Esophagus muscularis mucosa (tissue), 4 donors: ENCODE measurements at regions not wholly inside any gene's neighbourhood (a gene's known extent, or its start where the extent isn't known, plus 50 kb on each side); places are given as distances from the start of the nearest gene placed in this dataset.
"Not testable (repeated sequence)": the region's sequence is repeated elsewhere in the genome, so short reads cannot be mapped to it uniquely, and the experiment has no call there.

ENCODE experiments used
- CTCF ChIP-seq, 3 experiments: fragments of 200-600 bp in 2 of 3; fragments of 450-650 bp in 1 of 3; sonication (generic) in 2 of 3; IDR thresholded peaks; one replicate each; pipeline ENCODE4 v1.5.1; 2017 to 2019; ENCODE audit warnings: antibody characterized with exemption in 3 of 3, mild to moderate bottlenecking in 2 of 3, moderate library complexity in 1 of 3
- EP300 ChIP-seq: sonication (generic); formaldehyde crosslinking; IDR thresholded peaks from one replicate; pipeline ENCODE4 v1.6.1; 2017; ENCODE audit warnings: antibody characterized with exemption
- POLR2A ChIP-seq: fragments of 450-650 bp; IDR thresholded peaks from one replicate; pipeline ENCODE4 v1.6.1; 2017; ENCODE audit warnings: antibody characterized with exemption, moderate library complexity, mild to moderate bottlenecking, low read depth

DNA sequence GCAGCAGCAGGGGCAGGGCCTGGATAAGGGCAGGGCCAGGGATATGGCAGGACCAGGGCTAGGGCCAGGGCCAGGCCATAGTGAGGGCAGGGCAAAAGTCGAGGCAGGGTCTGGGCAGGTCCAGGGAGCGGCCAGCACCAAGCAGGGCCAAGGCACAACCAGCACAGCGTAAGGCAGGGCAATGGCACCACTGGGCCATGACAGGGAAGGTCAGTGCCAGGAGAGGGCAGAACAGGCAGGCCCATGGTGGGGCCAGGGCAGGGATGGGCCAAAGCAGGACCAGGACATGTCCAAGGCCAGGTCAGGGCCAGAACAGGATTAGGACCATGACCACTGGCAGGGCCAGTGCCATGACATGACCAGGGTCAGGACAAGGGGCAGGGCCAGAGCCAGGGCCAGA, 403.1 kb downstream of the ZNF33B start:
- not testable (repeated sequence) for TF ChIP-seq CTCF (IDR thresholded peaks at IDR 0.05); POLR2A; EP300
